HL-60 (cell line): ENCODE measurements at regions not wholly inside any gene's neighbourhood (a gene's known extent, or its start where the extent isn't known, plus 50 kb on each side); places are given as distances from the start of the nearest gene placed in this dataset.

Source experiments
- CTCF ChIP-seq: IDR thresholded peaks from one replicate; pipeline ENCODE4 v1.5.1; 2011; ENCODE audit warnings: low read length, control low read depth, inconsistent platforms; ENCODE audit not compliant: insufficient read depth
- GABPA ChIP-seq: IDR thresholded peaks from 2 replicates; pipeline ENCODE4 v1.6.1; 2012; ENCODE audit warnings: low read depth
- POLR2AphosphoS5 ChIP-seq: IDR thresholded peaks from 2 replicates; pipeline ENCODE4 v1.6.1; 2012; ENCODE audit warnings: low read depth
- REST ChIP-seq: IDR thresholded peaks from 2 replicates; pipeline ENCODE4 v1.6.1; 2012; ENCODE audit warnings: low read depth; ENCODE audit not compliant: insufficient replicate concordance
- SPI1 ChIP-seq: IDR thresholded peaks from 2 replicates; pipeline ENCODE4 v1.6.1; 2012; ENCODE audit warnings: low read depth, mild to moderate bottlenecking, borderline replicate concordance

- TF ChIP-seq CTCF, result no peak
- no peak for TF ChIP-seq REST
- TF ChIP-seq GABPA, result no peak
- TF ChIP-seq SPI1, result no peak
- no peak for TF ChIP-seq POLR2AphosphoS5
Measured at GRCh38 chr14:62076825-62077605, 314.8 kb downstream of the SNAPC1 start.
